Smooth muscle cell (in vitro differentiated cells): ENCODE measurements at regions not wholly inside any gene's neighbourhood (a gene's known extent, or its start where the extent isn't known, plus 50 kb on each side); places are given as distances from the start of the nearest gene placed in this dataset.

ENCODE experiments used
- DNase-seq: peaks from one replicate; lab custom pipeline; 2025; ENCODE audit not compliant: unreplicated experiment; lab: John Stamatoyannopoulos, UW
- H2AFZ ChIP-seq: fragments of 200-600 bp; sonication (generic); 2 replicates; pipeline ENCODE4 v1.6.0; 2016; ENCODE audit warnings: antibody characterized with exemption, low read depth, mild to moderate bottlenecking
- H3F3A ChIP-seq: fragments of 200-600 bp; sonication (generic); 2 replicates; pipeline ENCODE4 v1.6.0; 2017; ENCODE audit warnings: antibody characterized with exemption, low read depth
- H3K27ac ChIP-seq: fragments of 200-600 bp; sonication (generic); 2 replicates; pipeline ENCODE4 v1.5.1; 2016; ENCODE audit warnings: low read depth, mild to moderate bottlenecking
- H3K27me3 ChIP-seq: fragments of 200-600 bp; sonication (generic); 2 replicates; pipeline ENCODE4 v1.6.1; 2016; ENCODE audit warnings: low read depth, mild to moderate bottlenecking
- H3K36me3 ChIP-seq: fragments of 200-600 bp; sonication (generic); 2 replicates; pipeline ENCODE4 v1.5.1; 2016; ENCODE audit warnings: low read depth
- H3K4me1 ChIP-seq: fragments of 200-600 bp; sonication (generic); 2 replicates; pipeline ENCODE4 v1.5.1; 2016; ENCODE audit warnings: low read depth
- H3K4me2 ChIP-seq: fragments of 200-600 bp; sonication (generic); 2 replicates; pipeline ENCODE4 v1.6.0; 2016; ENCODE audit warnings: mild to moderate bottlenecking
- H3K4me3 ChIP-seq: fragments of 200-600 bp; sonication (generic); 2 replicates; pipeline ENCODE4 v1.5.1; 2016; ENCODE audit warnings: mild to moderate bottlenecking
- H3K79me2 ChIP-seq: fragments of 200-600 bp; sonication (generic); 2 replicates; pipeline ENCODE4 v1.6.0; 2016; ENCODE audit warnings: low read depth, mild to moderate bottlenecking
- H3K9ac ChIP-seq: fragments of 200-600 bp; sonication (generic); 2 replicates; pipeline ENCODE4 v1.6.0; 2016; ENCODE audit warnings: low read depth
- H3K9me3 ChIP-seq: fragments of 200-600 bp; sonication (generic); replicated peaks from 2 replicates; pipeline ENCODE4 v1.5.1; 2016; ENCODE audit warnings: low read depth
- H4K20me1 ChIP-seq: fragments of 200-600 bp; sonication (generic); 2 replicates; pipeline ENCODE4 v1.6.0; 2016; ENCODE audit warnings: low read depth
- WGBS: methylation state at CpG from one replicate; pipeline ENCODE4 v1.1.7; 2016; ENCODE audit warnings: low lambda C conversion rate; 5-methylcytosine and 5-hydroxymethylcytosine counted together
- TF ChIP-seq, protein P1 (sequence below): fragments of 200-600 bp; sonication (generic); IDR thresholded peaks from 2 replicates; pipeline ENCODE4 v1.5.1; 2017; ENCODE audit warnings: borderline replicate concordance, mild to moderate bottlenecking, antibody characterized with exemption; ENCODE audit not compliant: insufficient read depth, poor library complexity, severe bottlenecking

- no peaks in the 10 kb centered on the region for H3K4me1 ChIP-seq
- H3K79me2 ChIP-seq: no peaks in the 10 kb centered on the region
- no peak for DNase-seq
- no peaks in the 10 kb centered on the region for H3F3A ChIP-seq
- no peak overlapping the region for H3K27ac ChIP-seq
- no peak overlapping the region for H2AFZ ChIP-seq
- no peaks in the 10 kb centered on the region for H3K27me3 ChIP-seq
- H3K9ac ChIP-seq: no peak overlapping the region
- 96% methylated on average over 3 of the region's 3 CpGs for whole genome bisulfite sequencing
- H4K20me1 ChIP-seq: no peaks in the 10 kb centered on the region
- no peaks in the 10 kb centered on the region for H3K9me3 ChIP-seq
- TF ChIP-seq, protein P1, sequence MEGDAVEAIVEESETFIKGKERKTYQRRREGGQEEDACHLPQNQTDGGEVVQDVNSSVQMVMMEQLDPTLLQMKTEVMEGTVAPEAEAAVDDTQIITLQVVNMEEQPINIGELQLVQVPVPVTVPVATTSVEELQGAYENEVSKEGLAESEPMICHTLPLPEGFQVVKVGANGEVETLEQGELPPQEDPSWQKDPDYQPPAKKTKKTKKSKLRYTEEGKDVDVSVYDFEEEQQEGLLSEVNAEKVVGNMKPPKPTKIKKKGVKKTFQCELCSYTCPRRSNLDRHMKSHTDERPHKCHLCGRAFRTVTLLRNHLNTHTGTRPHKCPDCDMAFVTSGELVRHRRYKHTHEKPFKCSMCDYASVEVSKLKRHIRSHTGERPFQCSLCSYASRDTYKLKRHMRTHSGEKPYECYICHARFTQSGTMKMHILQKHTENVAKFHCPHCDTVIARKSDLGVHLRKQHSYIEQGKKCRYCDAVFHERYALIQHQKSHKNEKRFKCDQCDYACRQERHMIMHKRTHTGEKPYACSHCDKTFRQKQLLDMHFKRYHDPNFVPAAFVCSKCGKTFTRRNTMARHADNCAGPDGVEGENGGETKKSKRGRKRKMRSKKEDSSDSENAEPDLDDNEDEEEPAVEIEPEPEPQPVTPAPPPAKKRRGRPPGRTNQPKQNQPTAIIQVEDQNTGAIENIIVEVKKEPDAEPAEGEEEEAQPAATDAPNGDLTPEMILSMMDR: no peak
- H3K4me3 ChIP-seq: no peak overlapping the region
- H3K4me2 ChIP-seq: no peak overlapping the region
- no peaks in the 10 kb centered on the region for H3K36me3 ChIP-seq
These were observed 1301.2 kb upstream of the FLRT2 start for GRCh38 chr14:84228702-84229101.

- Histone ChIP-seq H3K9ac (no peak overlapping the region), H3K4me1 (no peaks in the 10 kb centered on the region), H3K27ac (no peak overlapping the region), H4K20me1 (no peaks in the 10 kb centered on the region), H3K79me2 (no peaks in the 10 kb centered on the region), H3K4me2 (no peak overlapping the region), H3K36me3 (no peaks in the 10 kb centered on the region), H3K27me3 (no peaks in the 10 kb centered on the region), H2AFZ (no peak overlapping the region), H3K9me3 (no peaks in the 10 kb centered on the region), H3K4me3 (no peak overlapping the region), H3F3A (no peaks in the 10 kb centered on the region)
- DNase-seq: no peak
- TF ChIP-seq, protein P1: no peak
- 86% methylated on average over 7 of the region's 7 CpGs for whole genome bisulfite sequencing
These were observed 1295.7 kb upstream of the FLRT2 start for GRCh38 chr14:84234281-84234680.

GRCh38 chr14:84236290-84236689 is 1293.7 kb upstream of the FLRT2 start:
- no peak for DNase-seq
- Histone ChIP-seq H3K9me3 (no peaks in the 10 kb centered on the region), H3K4me3 (no peak overlapping the region), H3K9ac (no peak overlapping the region), H3K4me2 (no peak overlapping the region), H3K79me2 (no peaks in the 10 kb centered on the region), H3K27me3 (no peaks in the 10 kb centered on the region), H3F3A (no peaks in the 10 kb centered on the region), H4K20me1 (no peaks in the 10 kb centered on the region), H3K4me1 (no peaks in the 10 kb centered on the region), H3K36me3 (no peaks in the 10 kb centered on the region), H3K27ac (no peak overlapping the region), H2AFZ (no peak overlapping the region)
- WGBS: 92% methylated on average over 3 of the region's 3 CpGs
- TF ChIP-seq, protein P1: no peak

DNA sequence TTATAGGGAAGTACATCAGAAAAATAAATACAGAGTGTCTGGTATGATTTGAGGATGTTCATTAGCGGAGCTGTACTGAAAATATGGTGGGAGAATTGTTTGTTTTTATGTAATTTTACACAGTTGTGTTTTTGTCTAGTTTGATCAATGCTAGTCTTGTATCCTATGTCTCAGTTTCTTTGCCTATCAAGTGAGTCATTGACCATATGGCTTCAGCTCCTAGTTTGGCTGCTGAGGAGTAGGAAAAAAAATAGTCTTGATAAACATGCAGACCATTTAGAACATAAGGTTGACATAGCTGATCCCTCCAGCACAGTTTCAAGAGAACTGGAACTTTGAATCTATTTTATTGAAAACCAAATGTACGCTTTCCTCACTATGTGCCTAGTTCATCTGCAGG is 1292.1 kb upstream of the FLRT2 start:
- 53% methylated on average over 2 of the region's 2 CpGs for WGBS
- Histone ChIP-seq H3K27ac (no peak overlapping the region), H3K9me3 (no peaks in the 10 kb centered on the region), H4K20me1 (no peaks in the 10 kb centered on the region), H3K4me3 (no peak overlapping the region), H2AFZ (no peak overlapping the region), H3K4me1 (no peaks in the 10 kb centered on the region), H3F3A (no peaks in the 10 kb centered on the region), H3K27me3 (no peaks in the 10 kb centered on the region), H3K9ac (no peak overlapping the region), H3K79me2 (no peaks in the 10 kb centered on the region), H3K36me3 (no peaks in the 10 kb centered on the region), H3K4me2 (no peak overlapping the region)
- TF ChIP-seq, protein P1: no peak
- DNase-seq: no peak
